Ovary (tissue), 7 donors: ENCODE measurements at regions not wholly inside any gene's neighbourhood (a gene's known extent, or its start where the extent isn't known, plus 50 kb on each side); places are given as distances from the start of the nearest gene placed in this dataset.
"Not testable (repeated sequence)": the region's sequence is repeated elsewhere in the genome, so short reads cannot be mapped to it uniquely, and the experiment has no call there.

Experiments
- DNase-seq, 5 donors: peaks; one replicate each; pipeline ENCODE4 v3.0.0-alpha.2; 2019 to 2020
- H3K27ac ChIP-seq, 2 donors: fragments of 200-600 bp; one replicate each; pipeline versions ENCODE4 v1.5.1 to v1.8.0; 2019 to 2022
- H3K27me3 ChIP-seq: fragments of 200-600 bp; one replicate; pipeline ENCODE4 v1.8.0; 2022
- H3K36me3 ChIP-seq: fragments of 200-600 bp; sonication (generic); one replicate; pipeline ENCODE4 v1.5.1; 2019
- H3K4me1 ChIP-seq: one replicate; pipeline ENCODE4 v1.8.1; 2013; ENCODE audit warnings: mild to moderate bottlenecking, moderate library complexity; ENCODE audit not compliant: insufficient read depth
- H3K4me3 ChIP-seq: fragments of 200-600 bp; sonication (generic); one replicate; pipeline ENCODE4 v1.5.1; 2017
- H3K9me3 ChIP-seq, 2 donors: fragments of 200-600 bp in 1 of 2; sonication (generic) in 1 of 2; one replicate each; pipeline versions ENCODE4 v1.5.1 to v1.8.1; 2013 to 2019; ENCODE audit warnings: mild to moderate bottlenecking in 1 of 2, moderate library complexity in 1 of 2
- CTCF ChIP-seq, 3 donors: fragments of 450-650 bp in 2 of 3; fragments of 200-600 bp in 1 of 3; IDR thresholded peaks; one replicate each; pipeline versions ENCODE4 v1.5.1 to v1.8.0; 2016 to 2022; ENCODE audit warnings: antibody characterized with exemption in 3 of 3, mild to moderate bottlenecking in 1 of 3
- EP300 ChIP-seq: sonication (generic); formaldehyde crosslinking; IDR thresholded peaks from one replicate; pipeline ENCODE4 v1.6.1; 2017; ENCODE audit warnings: antibody characterized with exemption
- POLR2A ChIP-seq: fragments of 450-650 bp; IDR thresholded peaks from one replicate; pipeline ENCODE4 v1.6.1; 2017; ENCODE audit warnings: antibody characterized with exemption, mild to moderate bottlenecking, moderate library complexity
- WGBS, 3 donors: extraction: QIAGEN DNeasy Blood & Tissue Kit in 1 of 3; methylation state at CpG; one replicate each; pipeline versions ENCODE4 v1.1.5 to v1.1.7; 2013 to 2017; 5-methylcytosine and 5-hydroxymethylcytosine counted together
- intact Hi-C, 4 donors: fragments of 100-400 bp; cut with DNase I; formaldehyde crosslinking; loops; one replicate each; pipeline versions ENCODE4 v1.11.0 to v1.15.1; 2022 to 2023
- donor health status: DM: no; HTN: no; CAD: no; lungs with moderate emphysema.
- donor health status: DM: no; HTN: no; CAD: no.
- donor health status: Bipolar disorder and iron deficiency.
- donor health status: DM: no; HTN: no; CAD: no.
- donor health status: DM: yes; HTN: yes; CAD: no.

DNA sequence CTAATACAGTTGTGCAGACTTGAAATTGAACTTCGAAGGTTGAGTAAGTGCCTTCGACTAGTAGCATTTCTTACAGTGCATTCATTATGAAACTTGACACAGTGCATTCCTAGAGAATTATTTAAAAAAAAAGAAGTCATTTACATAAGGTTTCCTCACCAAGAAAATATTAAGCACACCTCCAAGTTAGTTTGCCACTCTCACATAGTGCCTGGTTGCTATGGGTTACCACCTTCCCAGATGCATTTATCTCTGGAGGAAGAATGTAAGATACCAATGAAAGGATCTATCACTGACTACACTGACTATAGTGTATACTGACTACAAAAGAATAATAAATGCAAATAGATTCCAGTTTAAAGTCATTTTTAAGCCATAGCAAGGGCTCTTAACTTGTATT lies 311.9 kb upstream of the RASGEF1B start:
- H3K27me3 ChIP-seq = no peaks in the 10 kb centered on the region
- no peaks in the 10 kb centered on the region for H3K9me3 ChIP-seq
- intact Hi-C loops = no loop called here
- DNase-seq = no peak
- H3K36me3 ChIP-seq = no peaks in the 10 kb centered on the region
- no peak overlapping the region for H3K4me3 ChIP-seq
- H3K4me1 ChIP-seq = peaks cover 5% of the 10 kb centered on the region
- H3K27ac ChIP-seq = no peak overlapping the region
- 88 to 93% (median 90%) methylated on average over 2 of the region's 2 CpGs for WGBS, 3 donors
- no peak for TF ChIP-seq CTCF (IDR thresholded peaks at IDR 0.05)
- no peak for TF ChIP-seq POLR2A
- TF ChIP-seq EP300 = no peak

- Histone ChIP-seq H3K27me3 (no peaks in the 10 kb centered on the region), H3K27ac (no peak overlapping the region), H3K36me3 (no peaks in the 10 kb centered on the region), H3K9me3 (no peaks in the 10 kb centered on the region), H3K4me3 (no peak overlapping the region), H3K4me1 (peaks cover 4% of the 10 kb centered on the region)
- intact Hi-C loops = no loop called here
- TF ChIP-seq CTCF (IDR thresholded peaks at IDR 0.05) (no peak), POLR2A (no peak)
- 62 to 68% (median 63%) methylated on average over 2 of the region's 2 CpGs for WGBS, 3 donors
- DNase-seq = no peak
These were observed 310.1 kb upstream of the RASGEF1B start for GRCh38 chr4:81781799-81782198.

GRCh38 chr4:81777718-81778117 lies 306.0 kb upstream of the RASGEF1B start:
- not testable (repeated sequence) for H3K36me3 ChIP-seq
- WGBS, 3 donors = 83 to 84% (median 83%) methylated on average over 3 of the region's 3 CpGs

GRCh38 chr4:81776794-81777193 lies 305.1 kb upstream of the RASGEF1B start:
- no peak overlapping the region for H3K4me3 ChIP-seq
- H3K27ac ChIP-seq = no peak overlapping the region
- TF ChIP-seq POLR2A (no peak), CTCF (IDR thresholded peaks at IDR 0.05) (no peak), EP300 (no peak)
- no peaks in the 10 kb centered on the region for H3K27me3 ChIP-seq
- no peaks in the 10 kb centered on the region for H3K4me1 ChIP-seq
- intact Hi-C loops = no loop called here
- no peaks in the 10 kb centered on the region for H3K36me3 ChIP-seq
- DNase-seq = no peak
- no peaks in the 10 kb centered on the region for H3K9me3 ChIP-seq

More at GRCh38 chr4:81777718-81778117, 306.0 kb upstream of the RASGEF1B start:
- H3K9me3 ChIP-seq, H3K27me3 ChIP-seq, intact Hi-C loops, H3K4me1 ChIP-seq, H3K27ac ChIP-seq, H3K4me3 ChIP-seq, DNase-seq: not testable (repeated sequence)

DNA sequence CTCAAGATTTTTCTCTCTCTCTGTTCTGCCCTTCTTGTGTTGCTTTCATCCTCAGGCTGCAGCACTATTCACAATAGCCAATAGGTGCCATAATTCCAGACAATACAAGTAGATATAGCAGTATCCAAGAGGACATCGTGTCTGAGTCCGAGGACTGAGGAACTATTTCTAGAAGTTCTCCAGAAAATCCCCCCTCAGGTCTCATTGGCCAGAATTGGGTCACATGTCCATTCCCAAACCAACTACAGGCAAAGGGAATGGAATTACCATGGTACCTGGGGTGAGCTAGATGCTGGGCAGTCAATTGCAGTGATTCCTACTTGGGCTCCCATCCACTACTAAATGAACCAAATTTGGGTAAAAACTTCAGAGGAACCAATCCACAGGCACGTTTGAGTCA lies 301.9 kb upstream of the RASGEF1B start:
- TF ChIP-seq CTCF (IDR thresholded peaks at IDR 0.05) (no peak), EP300 (no peak), POLR2A (no peak)
- Histone ChIP-seq H3K36me3 (no peaks in the 10 kb centered on the region), H3K27me3 (no peaks in the 10 kb centered on the region), H3K9me3 (no peaks in the 10 kb centered on the region), H3K4me3 (no peak overlapping the region), H3K27ac (no peak overlapping the region), H3K4me1 (no peaks in the 10 kb centered on the region)
- WGBS, 3 donors = 82 to 86% (median 82%) methylated on average over 3 of the region's 3 CpGs
- DNase-seq = no peak
- intact Hi-C loops = no loop called here
